ENCODE measurements at regions not wholly inside any gene's neighbourhood (a gene's known extent, or its start where the extent isn't known, plus 50 kb on each side); places are given as distances from the start of the nearest gene placed in this dataset.

GRCh38 chr10:107442035-107442505, 277.6 kb upstream of the SORCS1 start:
- H3K4me2 ChIP-seq (ENCODE audit: low read depth, low read length, poor library complexity, severe bottlenecking): no peak overlapping the region
- no peaks in the 10 kb centered on the region for H3K9me3 ChIP-seq (ENCODE audit: insufficient read depth, low read length)
- H4K20me1 ChIP-seq (ENCODE audit: low read depth, low read length): no peaks in the 10 kb centered on the region
- no peak overlapping the region for H3K27ac ChIP-seq (ENCODE audit: low read depth, low read length)
- no peaks in the 10 kb centered on the region for H3K27me3 ChIP-seq (ENCODE audit: low read length)
- no peak overlapping the region for H3K9ac ChIP-seq (ENCODE audit: low read length)
- H3K36me3 ChIP-seq (ENCODE audit: low read length): no peaks in the 10 kb centered on the region
- H3F3A ChIP-seq (ENCODE audit: insufficient read depth): no peaks in the 10 kb centered on the region
- no peak for TF ChIP-seq EZH2phosphoT487 (conservative IDR thresholded peaks at IDR 0.05; ENCODE audit: low read length)
- TF ChIP-seq CTCF (IDR thresholded peaks at IDR 0.05; ENCODE audit: insufficient read depth, low read length, poor library complexity, severe bottlenecking): no peak
- H3K4me3 ChIP-seq (ENCODE audit: insufficient read depth, low read length, poor library complexity, severe bottlenecking): no peak overlapping the region
- no peaks in the 10 kb centered on the region for H3K9me2 ChIP-seq (replicated peaks; ENCODE audit: insufficient read depth, low read length)
- H2AFZ ChIP-seq (ENCODE audit: low read depth, low read length, severe bottlenecking): no peak overlapping the region
- H3K79me2 ChIP-seq (ENCODE audit: insufficient read depth, low read length): no peaks in the 10 kb centered on the region

- no peaks in the 10 kb centered on the region for H3K9me2 ChIP-seq (replicated peaks; ENCODE audit: insufficient read depth, low read length)
- H3K79me2 ChIP-seq (ENCODE audit: insufficient read depth, low read length): no peaks in the 10 kb centered on the region
- no peak overlapping the region for H2AFZ ChIP-seq (ENCODE audit: low read depth, low read length, severe bottlenecking)
- H3K27ac ChIP-seq (ENCODE audit: low read depth, low read length): no peak overlapping the region
- TF ChIP-seq EZH2phosphoT487 (conservative IDR thresholded peaks at IDR 0.05; ENCODE audit: low read length): no peak
- no peak for TF ChIP-seq CTCF (IDR thresholded peaks at IDR 0.05; ENCODE audit: insufficient read depth, low read length, poor library complexity, severe bottlenecking)
- H3K36me3 ChIP-seq (ENCODE audit: low read length): no peaks in the 10 kb centered on the region
- H3K9me3 ChIP-seq (ENCODE audit: insufficient read depth, low read length): no peaks in the 10 kb centered on the region
- no peak overlapping the region for H3K9ac ChIP-seq (ENCODE audit: low read length)
- no peak overlapping the region for H3K4me3 ChIP-seq (ENCODE audit: insufficient read depth, low read length, poor library complexity, severe bottlenecking)
- no peak overlapping the region for H3K4me2 ChIP-seq (ENCODE audit: low read depth, low read length, poor library complexity, severe bottlenecking)
- no peaks in the 10 kb centered on the region for H4K20me1 ChIP-seq (ENCODE audit: low read depth, low read length)
- H3K27me3 ChIP-seq (ENCODE audit: low read length): no peaks in the 10 kb centered on the region
- no peaks in the 10 kb centered on the region for H3F3A ChIP-seq (ENCODE audit: insufficient read depth)
Observed at GRCh38 chr10:107440741-107441140, 276.2 kb upstream of the SORCS1 start.

GRCh38 chr10:107437921-107438320, 273.4 kb upstream of the SORCS1 start:
- no peak overlapping the region for H3K9ac ChIP-seq (ENCODE audit: low read length)
- no peaks in the 10 kb centered on the region for H3F3A ChIP-seq (ENCODE audit: insufficient read depth)
- no peaks in the 10 kb centered on the region for H3K36me3 ChIP-seq (ENCODE audit: low read length)
- H3K9me3 ChIP-seq (ENCODE audit: insufficient read depth, low read length): no peaks in the 10 kb centered on the region
- H3K9me2 ChIP-seq (replicated peaks; ENCODE audit: insufficient read depth, low read length): no peaks in the 10 kb centered on the region
- no peaks in the 10 kb centered on the region for H3K27me3 ChIP-seq (ENCODE audit: low read length)
- TF ChIP-seq CTCF (IDR thresholded peaks at IDR 0.05; ENCODE audit: insufficient read depth, low read length, poor library complexity, severe bottlenecking): no peak
- no peak for TF ChIP-seq EZH2phosphoT487 (conservative IDR thresholded peaks at IDR 0.05; ENCODE audit: low read length)
- no peaks in the 10 kb centered on the region for H4K20me1 ChIP-seq (ENCODE audit: low read depth, low read length)
- H3K4me3 ChIP-seq (ENCODE audit: insufficient read depth, low read length, poor library complexity, severe bottlenecking): no peak overlapping the region
- H3K4me2 ChIP-seq (ENCODE audit: low read depth, low read length, poor library complexity, severe bottlenecking): no peak overlapping the region
- no peaks in the 10 kb centered on the region for H3K79me2 ChIP-seq (ENCODE audit: insufficient read depth, low read length)
- no peak overlapping the region for H2AFZ ChIP-seq (ENCODE audit: low read depth, low read length, severe bottlenecking)
- no peak overlapping the region for H3K27ac ChIP-seq (ENCODE audit: low read depth, low read length)
